Esophagus squamous epithelium (tissue), 5 donors: ENCODE measurements at regions not wholly inside any gene's neighbourhood (a gene's known extent, or its start where the extent isn't known, plus 50 kb on each side); places are given as distances from the start of the nearest gene placed in this dataset.

ENCODE experiments used
- DNase-seq: peaks from one replicate; lab custom pipeline; 2025; lab: John Stamatoyannopoulos, UW
- H3K27ac ChIP-seq, 4 donors: fragments of 200-600 bp; sonication (generic); one replicate each; pipeline ENCODE4 v1.5.1; 2016 to 2019; ENCODE audit warnings: mild to moderate bottlenecking in 1 of 4
- H3K27me3 ChIP-seq, 4 donors: fragments of 200-600 bp; sonication (generic); 1 replicate in 3 of 4; 2 replicates in 1 of 4; pipeline versions ENCODE4 v1.5.1 to v1.6.0; 2017 to 2021; ENCODE audit warnings: antibody characterized with exemption in 1 of 4
- H3K36me3 ChIP-seq, 3 donors: fragments of 200-600 bp; sonication (generic); one replicate each; pipeline ENCODE4 v1.5.1; 2016 to 2019
- H3K4me1 ChIP-seq, 3 donors: fragments of 200-600 bp; sonication (generic); one replicate each; pipeline ENCODE4 v1.5.1; 2017 to 2019
- H3K4me3 ChIP-seq, 4 donors: fragments of 200-600 bp; sonication (generic); 1 replicate in 3 of 4; 2 replicates in 1 of 4; pipeline ENCODE4 v1.5.1; 2016 to 2019; ENCODE audit warnings: mild to moderate bottlenecking in 2 of 4, moderate library complexity in 1 of 4
- H3K9me3 ChIP-seq, 3 donors: fragments of 200-600 bp; sonication (generic); one replicate each; pipeline ENCODE4 v1.5.1; 2016 to 2019
- POLR2A ChIP-seq, 4 donors: fragments of 450-650 bp; IDR thresholded peaks; one replicate each; pipeline ENCODE4 v1.6.1; 2017; ENCODE audit warnings: antibody characterized with exemption in 4 of 4, mild to moderate bottlenecking in 4 of 4, moderate library complexity in 3 of 4
- WGBS, 2 donors: methylation state at CpG; one replicate each; pipeline ENCODE4 v1.1.5; 2018; 5-methylcytosine and 5-hydroxymethylcytosine counted together
- intact Hi-C: fragments of 100-400 bp; cut with DNase I; formaldehyde crosslinking; loops from one replicate; pipeline ENCODE4 v1.15.0; 2022
- TF ChIP-seq, protein P1 (sequence below), 6 experiments: fragments of 450-650 bp in 4 of 6; fragments of 200-600 bp in 2 of 6; sonication (generic) in 2 of 6; IDR thresholded peaks; one replicate each; pipeline ENCODE4 v1.5.1; 2016 to 2019; ENCODE audit warnings: antibody characterized with exemption in 6 of 6, mild to moderate bottlenecking in 4 of 6, moderate library complexity in 4 of 6
- donor health status: DM: yes; HTN: yes; CAD: no.

DNA sequence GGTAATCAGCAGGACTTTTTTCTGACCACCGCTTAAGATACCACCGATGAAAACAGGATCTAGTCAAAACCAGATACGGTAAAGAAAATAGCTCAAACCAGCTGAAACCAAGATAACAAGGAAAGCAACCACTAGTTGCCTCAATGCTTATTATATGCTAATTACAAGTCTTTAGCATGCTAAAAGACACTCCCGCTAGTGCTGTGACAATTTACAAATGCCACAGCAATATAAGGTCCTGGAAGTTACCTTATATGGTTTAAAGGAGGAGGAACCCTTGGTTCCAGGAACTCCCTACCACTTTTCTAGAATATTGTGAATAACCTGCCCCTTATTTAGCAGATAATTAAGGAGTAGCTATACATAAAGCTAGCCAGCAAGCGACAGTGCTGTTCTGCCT is 976.4 kb upstream of the SEL1L start:
- 94 to 96% methylated on average over 5 of the region's 5 CpGs for WGBS, 2 donors

GRCh38 chr14:82511399-82511798 is 977.7 kb upstream of the SEL1L start:
- Histone ChIP-seq H3K36me3 (no peaks in the 10 kb centered on the region), H3K4me1 (no peaks in the 10 kb centered on the region), H3K4me3 (no peak overlapping the region), H3K9me3 (no peaks in the 10 kb centered on the region), H3K27me3 (no peaks in the 10 kb centered on the region), H3K27ac (no peak overlapping the region)
- no peak for DNase-seq
- TF ChIP-seq POLR2A (IDR thresholded peaks at IDR 0.05): no peak
- TF ChIP-seq, protein P1, sequence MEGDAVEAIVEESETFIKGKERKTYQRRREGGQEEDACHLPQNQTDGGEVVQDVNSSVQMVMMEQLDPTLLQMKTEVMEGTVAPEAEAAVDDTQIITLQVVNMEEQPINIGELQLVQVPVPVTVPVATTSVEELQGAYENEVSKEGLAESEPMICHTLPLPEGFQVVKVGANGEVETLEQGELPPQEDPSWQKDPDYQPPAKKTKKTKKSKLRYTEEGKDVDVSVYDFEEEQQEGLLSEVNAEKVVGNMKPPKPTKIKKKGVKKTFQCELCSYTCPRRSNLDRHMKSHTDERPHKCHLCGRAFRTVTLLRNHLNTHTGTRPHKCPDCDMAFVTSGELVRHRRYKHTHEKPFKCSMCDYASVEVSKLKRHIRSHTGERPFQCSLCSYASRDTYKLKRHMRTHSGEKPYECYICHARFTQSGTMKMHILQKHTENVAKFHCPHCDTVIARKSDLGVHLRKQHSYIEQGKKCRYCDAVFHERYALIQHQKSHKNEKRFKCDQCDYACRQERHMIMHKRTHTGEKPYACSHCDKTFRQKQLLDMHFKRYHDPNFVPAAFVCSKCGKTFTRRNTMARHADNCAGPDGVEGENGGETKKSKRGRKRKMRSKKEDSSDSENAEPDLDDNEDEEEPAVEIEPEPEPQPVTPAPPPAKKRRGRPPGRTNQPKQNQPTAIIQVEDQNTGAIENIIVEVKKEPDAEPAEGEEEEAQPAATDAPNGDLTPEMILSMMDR (IDR thresholded peaks at IDR 0.05): no peak
- intact Hi-C loops: no loop called here
- WGBS, 2 donors: 69 to 76% methylated on average over 1 of the region's 1 CpG

More for the DNA sequence above, 976.4 kb upstream of the SEL1L start:
- Histone ChIP-seq H3K27ac (no peak overlapping the region), H3K4me3 (no peak overlapping the region), H3K4me1 (no peaks in the 10 kb centered on the region), H3K9me3 (no peaks in the 10 kb centered on the region), H3K36me3 (no peaks in the 10 kb centered on the region), H3K27me3 (no peaks in the 10 kb centered on the region)
- no peak for TF ChIP-seq POLR2A (IDR thresholded peaks at IDR 0.05)
- TF ChIP-seq, protein P1 (IDR thresholded peaks at IDR 0.05): no peak
- intact Hi-C loops: no loop called here
- DNase-seq: no peak

DNA sequence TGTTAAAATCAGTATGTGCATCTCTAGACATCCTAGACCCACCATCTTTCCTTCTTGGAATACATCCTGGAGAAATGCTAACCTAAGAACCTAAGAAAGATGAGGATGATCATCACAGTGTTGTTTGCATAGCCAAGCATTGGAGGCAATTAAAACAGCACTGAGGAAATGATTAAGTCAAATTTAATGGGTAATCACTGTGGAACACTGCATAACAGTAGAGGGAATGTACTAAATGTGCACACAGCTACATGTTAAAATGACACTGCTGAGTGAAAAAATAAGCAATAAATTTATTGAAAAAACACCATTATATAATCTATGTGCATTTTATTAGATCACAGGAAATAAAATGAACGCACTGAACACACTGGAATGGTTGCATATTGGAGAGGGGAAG is 987.1 kb upstream of the SEL1L start:
- WGBS, 2 donors: 53 to 85% methylated on average over 1 of the region's 1 CpG
- intact Hi-C loops: no loop called here
- DNase-seq: no peak
- no peaks in the 10 kb centered on the region for H3K4me1 ChIP-seq
- no peak for TF ChIP-seq POLR2A (IDR thresholded peaks at IDR 0.05)
- TF ChIP-seq, protein P1 (IDR thresholded peaks at IDR 0.05): no peak
- H3K27ac ChIP-seq: no peak overlapping the region
- H3K36me3 ChIP-seq: no peaks in the 10 kb centered on the region
- no peaks in the 10 kb centered on the region for H3K27me3 ChIP-seq
- no peak overlapping the region for H3K4me3 ChIP-seq
- H3K9me3 ChIP-seq: no peaks in the 10 kb centered on the region

DNA sequence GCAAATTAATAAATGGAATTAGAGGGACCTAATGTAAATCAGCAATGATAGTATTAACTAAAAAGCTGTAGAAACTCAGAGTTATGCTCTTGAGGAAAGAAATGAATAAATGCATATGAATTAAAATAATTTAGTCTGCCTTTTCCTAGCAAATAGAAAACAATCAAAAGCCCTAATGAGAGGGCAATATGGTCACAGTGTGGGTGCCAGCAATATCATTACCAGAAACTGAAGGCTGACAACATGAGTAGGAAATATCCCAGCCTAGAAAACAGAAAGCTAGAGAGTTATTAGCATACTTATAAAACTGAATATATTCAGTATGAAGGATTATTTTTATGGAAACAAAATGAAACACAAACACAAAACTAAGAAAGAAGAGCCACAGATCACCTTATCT is 987.5 kb upstream of the SEL1L start:
- H3K4me1 ChIP-seq: no peaks in the 10 kb centered on the region
- intact Hi-C loops: no loop called here
- H3K27me3 ChIP-seq: no peaks in the 10 kb centered on the region
- no peak overlapping the region for H3K4me3 ChIP-seq
- H3K9me3 ChIP-seq: no peaks in the 10 kb centered on the region
- H3K36me3 ChIP-seq: no peaks in the 10 kb centered on the region
- TF ChIP-seq POLR2A (IDR thresholded peaks at IDR 0.05): no peak
- TF ChIP-seq, protein P1 (IDR thresholded peaks at IDR 0.05): no peak
- no peak for DNase-seq
- no peak overlapping the region for H3K27ac ChIP-seq

GRCh38 chr14:82528016-82528415 is 994.4 kb upstream of the SEL1L start:
- Histone ChIP-seq H3K9me3 (no peaks in the 10 kb centered on the region), H3K4me3 (no peak overlapping the region), H3K27ac (no peak overlapping the region), H3K36me3 (no peaks in the 10 kb centered on the region), H3K4me1 (no peaks in the 10 kb centered on the region), H3K27me3 (no peaks in the 10 kb centered on the region)
- no peak for DNase-seq
- intact Hi-C loops: no loop called here
- WGBS, 2 donors: 40 to 41% methylated on average over 1 of the region's 1 CpG
- TF ChIP-seq, protein P1 (IDR thresholded peaks at IDR 0.05): no peak
- TF ChIP-seq POLR2A (IDR thresholded peaks at IDR 0.05): no peak
